Transverse colon (tissue), 4 donors: ENCODE measurements at regions not wholly inside any gene's neighbourhood (a gene's known extent, or its start where the extent isn't known, plus 50 kb on each side); places are given as distances from the start of the nearest gene placed in this dataset.

Source experiments
- DNase-seq: peaks from one replicate; pipeline ENCODE4 v3.0.0-alpha.2; 2019
- H3K27ac ChIP-seq, 4 donors: fragments of 200-600 bp; sonication (generic); 2 replicates each; pipeline ENCODE4 v1.5.1; 2016 to 2018; ENCODE audit warnings: inconsistent platforms in 4 of 4
- H3K27me3 ChIP-seq: fragments of 200-600 bp; sonication (generic); 2 replicates; pipeline ENCODE4 v1.5.1; 2017; ENCODE audit warnings: inconsistent platforms
- H3K36me3 ChIP-seq, 4 donors: fragments of 200-600 bp; sonication (generic); 2 replicates each; pipeline ENCODE4 v1.5.1; 2017 to 2019; ENCODE audit warnings: inconsistent platforms in 4 of 4
- H3K4me1 ChIP-seq, 4 donors: fragments of 200-600 bp; sonication (generic); 2 replicates each; pipeline ENCODE4 v1.5.1; 2017 to 2020; ENCODE audit warnings: inconsistent platforms in 4 of 4
- H3K4me3 ChIP-seq, 4 donors: fragments of 200-600 bp; sonication (generic); 1 replicate in 1 of 4; 2 replicates in 3 of 4; pipeline versions ENCODE4 v1.5.1 to v1.6.1; 2017 to 2019; ENCODE audit warnings: inconsistent platforms in 4 of 4
- H3K9me3 ChIP-seq, 2 donors: fragments of 200-600 bp; sonication (generic); 2 replicates each; pipeline ENCODE4 v1.5.1; 2017 to 2019; ENCODE audit warnings: inconsistent platforms in 2 of 2
- EP300 ChIP-seq: sonication (generic); formaldehyde crosslinking; IDR thresholded peaks from one replicate; pipeline ENCODE4 v1.6.1; 2017; ENCODE audit warnings: antibody characterized with exemption, low read depth
- POLR2A ChIP-seq: fragments of 450-650 bp; IDR thresholded peaks from one replicate; pipeline ENCODE4 v1.6.1; 2016; ENCODE audit warnings: antibody characterized with exemption, mild to moderate bottlenecking, moderate library complexity
- POLR2AphosphoS5 ChIP-seq, 3 donors: sonication (generic); formaldehyde crosslinking; IDR thresholded peaks; one replicate each; pipeline ENCODE4 v1.6.1; 2016; ENCODE audit warnings: antibody characterized with exemption in 3 of 3
- WGBS, 2 donors: methylation state at CpG; one replicate each; pipeline ENCODE4 v1.1.5; 2018; ENCODE audit warnings: low coverage in 1 of 2; 5-methylcytosine and 5-hydroxymethylcytosine counted together
- in situ Hi-C, 4 donors: fragments of 200-750 bp; cut with MboI; loops; one replicate each; pipeline versions ENCODE4 v1.15.0 to v1.15.1; 2017; ENCODE audit warnings: low sequenced_read_pairs in 3 of 4, low pct_ligation_motif_present in 1 of 4, low pct_unique_long_range_greater_than_20kb in 1 of 4
- intact Hi-C: fragments of 100-400 bp; cut with DNase I; formaldehyde crosslinking; loops from one replicate; pipeline ENCODE4 v1.15.1; 2023; ENCODE audit warnings: low total_unique reads
- TF ChIP-seq, protein P1 (sequence below), 5 experiments: fragments of 200-600 bp in 3 of 5; fragments of 450-650 bp in 2 of 5; sonication (generic) in 3 of 5; IDR thresholded peaks; 1 replicate in 2 of 5; 2 replicates in 3 of 5; pipeline ENCODE4 v1.5.1; 2016 to 2017; ENCODE audit warnings: antibody characterized with exemption in 5 of 5, inconsistent platforms in 3 of 5, mild to moderate bottlenecking in 2 of 5, moderate library complexity in 1 of 5

DNA sequence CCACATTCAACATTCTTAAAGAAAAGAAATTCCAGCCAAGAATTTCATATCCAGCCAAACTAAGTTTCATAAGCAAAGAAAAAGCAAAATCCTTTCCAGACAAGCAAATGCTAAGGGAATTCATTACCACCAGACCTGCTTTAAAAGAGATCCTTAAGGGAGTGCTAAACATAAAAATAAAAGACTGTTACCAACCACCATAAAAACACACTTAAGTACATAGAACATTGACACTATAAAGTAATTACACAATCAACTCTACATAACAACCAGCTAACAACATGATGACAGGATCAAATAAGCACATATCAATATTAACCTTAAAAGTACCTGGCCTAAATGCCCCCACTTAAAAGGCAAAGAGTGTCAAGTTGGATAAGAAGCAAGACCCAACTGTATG is 153.5 kb downstream of the FTCDNL1 start:
- intact Hi-C loops = no loop called here
- in situ Hi-C loops = no loop called here

DNA sequence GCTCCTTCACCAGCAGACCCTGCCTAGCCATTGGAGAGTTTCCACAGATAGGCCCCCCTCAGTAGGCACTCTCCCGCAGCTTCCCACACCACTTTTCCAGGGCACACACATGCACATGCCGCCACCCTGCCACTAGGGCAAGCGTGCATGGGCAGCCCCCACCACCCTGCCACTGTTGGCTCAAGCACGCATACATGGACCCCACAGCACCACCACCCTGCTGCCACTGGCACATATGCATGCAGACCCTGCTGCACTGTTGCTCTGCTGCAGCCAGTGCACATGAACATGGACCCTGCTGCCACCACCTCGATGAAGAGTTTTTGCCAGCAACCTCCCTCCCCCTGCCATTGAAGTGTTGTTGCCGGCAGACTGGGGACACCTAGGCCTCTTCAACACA is 154.9 kb downstream of the FTCDNL1 start:
- in situ Hi-C loops (no loop called here), intact Hi-C loops (no loop called here)
- H3K4me3 ChIP-seq = no peak overlapping the region
- TF ChIP-seq, protein P1, sequence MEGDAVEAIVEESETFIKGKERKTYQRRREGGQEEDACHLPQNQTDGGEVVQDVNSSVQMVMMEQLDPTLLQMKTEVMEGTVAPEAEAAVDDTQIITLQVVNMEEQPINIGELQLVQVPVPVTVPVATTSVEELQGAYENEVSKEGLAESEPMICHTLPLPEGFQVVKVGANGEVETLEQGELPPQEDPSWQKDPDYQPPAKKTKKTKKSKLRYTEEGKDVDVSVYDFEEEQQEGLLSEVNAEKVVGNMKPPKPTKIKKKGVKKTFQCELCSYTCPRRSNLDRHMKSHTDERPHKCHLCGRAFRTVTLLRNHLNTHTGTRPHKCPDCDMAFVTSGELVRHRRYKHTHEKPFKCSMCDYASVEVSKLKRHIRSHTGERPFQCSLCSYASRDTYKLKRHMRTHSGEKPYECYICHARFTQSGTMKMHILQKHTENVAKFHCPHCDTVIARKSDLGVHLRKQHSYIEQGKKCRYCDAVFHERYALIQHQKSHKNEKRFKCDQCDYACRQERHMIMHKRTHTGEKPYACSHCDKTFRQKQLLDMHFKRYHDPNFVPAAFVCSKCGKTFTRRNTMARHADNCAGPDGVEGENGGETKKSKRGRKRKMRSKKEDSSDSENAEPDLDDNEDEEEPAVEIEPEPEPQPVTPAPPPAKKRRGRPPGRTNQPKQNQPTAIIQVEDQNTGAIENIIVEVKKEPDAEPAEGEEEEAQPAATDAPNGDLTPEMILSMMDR (IDR thresholded peaks at IDR 0.05) = no peak
- TF ChIP-seq EP300 (no peak), POLR2AphosphoS5 (IDR thresholded peaks at IDR 0.05) (no peak), POLR2A (no peak)
- no peaks in the 10 kb centered on the region for H3K36me3 ChIP-seq
- no peaks in the 10 kb centered on the region for H3K9me3 ChIP-seq
- 93% methylated on average over 6 of the region's 6 CpGs; no CpG with 5 or more reads in 1 of the 2 donors for WGBS, 2 donors
- DNase-seq = no peak
- no peaks in the 10 kb centered on the region for H3K27me3 ChIP-seq
- H3K27ac ChIP-seq = no peak overlapping the region
- H3K4me1 ChIP-seq = peaks cover 0 to 14% (median 7%) of the 10 kb centered on the region in 4 donors

More for the DNA sequence above, 153.5 kb downstream of the FTCDNL1 start:
- Histone ChIP-seq H3K4me3 (no peak overlapping the region), H3K9me3 (no peaks in the 10 kb centered on the region), H3K27ac (peak overlapping the region; percentile 38 to 70 (median 50)), H3K4me1 (peaks cover 0 to 14% (median 7%) of the 10 kb centered on the region in 4 donors), H3K27me3 (no peaks in the 10 kb centered on the region), H3K36me3 (no peaks in the 10 kb centered on the region)
- DNase-seq = no peak
- no peak for TF ChIP-seq EP300
- TF ChIP-seq POLR2A = no peak
- TF ChIP-seq, protein P1 (IDR thresholded peaks at IDR 0.05) = no peak
- TF ChIP-seq POLR2AphosphoS5 (IDR thresholded peaks at IDR 0.05) = no peak

DNA sequence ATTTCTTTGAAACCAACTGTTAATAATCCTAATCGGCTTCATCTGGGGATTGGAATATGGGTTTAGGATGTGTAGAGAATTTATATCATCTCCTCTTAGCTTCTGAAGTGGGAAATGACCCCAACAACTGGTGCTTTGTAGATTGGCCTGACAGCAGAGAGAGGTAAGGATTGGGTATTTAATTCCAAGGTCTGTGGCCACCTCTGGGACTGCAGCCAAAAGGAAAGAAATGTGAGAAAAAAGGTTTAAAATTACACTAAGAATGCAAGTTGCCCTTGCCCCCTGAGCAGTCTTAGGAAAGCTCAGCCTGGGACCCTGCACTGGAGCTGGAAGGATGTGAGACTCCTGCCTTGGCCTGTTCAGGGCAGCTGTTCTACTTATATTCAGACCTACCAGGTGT is 157.1 kb downstream of the FTCDNL1 start:
- no peak for TF ChIP-seq EP300
- TF ChIP-seq POLR2AphosphoS5 (IDR thresholded peaks at IDR 0.05) = no peak
- TF ChIP-seq, protein P1 (IDR thresholded peaks at IDR 0.05) = no peak
- no peak for TF ChIP-seq POLR2A
- Histone ChIP-seq H3K27ac (no peak overlapping the region), H3K36me3 (no peaks in the 10 kb centered on the region), H3K9me3 (no peaks in the 10 kb centered on the region), H3K4me3 (no peak overlapping the region), H3K27me3 (no peaks in the 10 kb centered on the region), H3K4me1 (peaks cover 0 to 14% (median 7%) of the 10 kb centered on the region in 4 donors)
- no peak for DNase-seq
- 94 to 100% methylated on average over 1 of the region's 1 CpG for WGBS, 2 donors
- in situ Hi-C loops = no loop called here
- intact Hi-C loops = no loop called here

DNA sequence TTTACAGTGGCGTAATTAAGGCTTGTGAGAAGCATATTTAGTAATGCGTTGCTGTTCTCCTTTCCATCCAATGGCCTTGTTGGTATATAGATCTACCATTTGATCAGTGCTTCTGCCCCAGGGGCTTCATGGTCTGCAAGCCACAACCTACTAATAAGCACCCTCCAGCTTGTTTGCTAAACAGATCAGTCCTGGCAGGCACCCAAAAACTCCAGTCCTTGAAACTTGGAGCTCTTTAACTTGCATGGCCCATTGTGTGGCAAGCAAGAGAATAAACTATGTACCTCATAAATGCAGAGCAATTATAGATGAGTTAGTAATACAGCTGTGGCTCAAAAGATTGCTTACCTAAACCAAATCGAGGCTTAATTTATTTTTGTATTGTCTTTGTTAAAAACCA is 158.5 kb downstream of the FTCDNL1 start:
- no peaks in the 10 kb centered on the region for H3K36me3 ChIP-seq

More for the DNA sequence above, 158.5 kb downstream of the FTCDNL1 start:
- no peaks in the 10 kb centered on the region for H3K27me3 ChIP-seq
- in situ Hi-C loops (no loop called here), intact Hi-C loops (no loop called here)
- WGBS, 2 donors = 70 to 74% methylated on average over 3 of the region's 3 CpGs
- peak; percentile 52 for DNase-seq
- TF ChIP-seq, protein P1 (IDR thresholded peaks at IDR 0.05) = no peak
- no peak for TF ChIP-seq POLR2A
- no peak for TF ChIP-seq POLR2AphosphoS5 (IDR thresholded peaks at IDR 0.05)
- no peak for TF ChIP-seq EP300
- H3K4me1 ChIP-seq = peaks cover 0 to 14% (median 7%) of the 10 kb centered on the region in 4 donors
- no peak overlapping the region for H3K27ac ChIP-seq
- H3K9me3 ChIP-seq = no peaks in the 10 kb centered on the region
- no peak overlapping the region for H3K4me3 ChIP-seq
